22Rv1 (cell line): ENCODE measurements at regions not wholly inside any gene's neighbourhood (a gene's known extent, or its start where the extent isn't known, plus 50 kb on each side); places are given as distances from the start of the nearest gene placed in this dataset.
A peak's percentile ranks its signal among the peaks of the same experiment; 100 is the strongest.

ENCODE experiments used
- H3K27ac ChIP-seq: fragments of 450-650 bp; 2 replicates; pipeline ENCODE4 v1.5.1; 2017
- ZFX ChIP-seq: fragments of 450-650 bp; IDR thresholded peaks from 2 replicates; pipeline ENCODE4 v1.6.1; 2017; ENCODE audit warnings: antibody characterized with exemption, borderline replicate concordance
- TF ChIP-seq, protein P1 (sequence below): fragments of 450-650 bp; IDR thresholded peaks from 2 replicates; pipeline ENCODE4 v1.5.1; 2017; ENCODE audit warnings: mild to moderate bottlenecking

- TF ChIP-seq, protein P1, sequence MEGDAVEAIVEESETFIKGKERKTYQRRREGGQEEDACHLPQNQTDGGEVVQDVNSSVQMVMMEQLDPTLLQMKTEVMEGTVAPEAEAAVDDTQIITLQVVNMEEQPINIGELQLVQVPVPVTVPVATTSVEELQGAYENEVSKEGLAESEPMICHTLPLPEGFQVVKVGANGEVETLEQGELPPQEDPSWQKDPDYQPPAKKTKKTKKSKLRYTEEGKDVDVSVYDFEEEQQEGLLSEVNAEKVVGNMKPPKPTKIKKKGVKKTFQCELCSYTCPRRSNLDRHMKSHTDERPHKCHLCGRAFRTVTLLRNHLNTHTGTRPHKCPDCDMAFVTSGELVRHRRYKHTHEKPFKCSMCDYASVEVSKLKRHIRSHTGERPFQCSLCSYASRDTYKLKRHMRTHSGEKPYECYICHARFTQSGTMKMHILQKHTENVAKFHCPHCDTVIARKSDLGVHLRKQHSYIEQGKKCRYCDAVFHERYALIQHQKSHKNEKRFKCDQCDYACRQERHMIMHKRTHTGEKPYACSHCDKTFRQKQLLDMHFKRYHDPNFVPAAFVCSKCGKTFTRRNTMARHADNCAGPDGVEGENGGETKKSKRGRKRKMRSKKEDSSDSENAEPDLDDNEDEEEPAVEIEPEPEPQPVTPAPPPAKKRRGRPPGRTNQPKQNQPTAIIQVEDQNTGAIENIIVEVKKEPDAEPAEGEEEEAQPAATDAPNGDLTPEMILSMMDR: no peak
- no peak for TF ChIP-seq ZFX
Observed at GRCh38 chr16:73204359-73205152, 156.6 kb upstream of the ZFHX3 start.

DNA sequence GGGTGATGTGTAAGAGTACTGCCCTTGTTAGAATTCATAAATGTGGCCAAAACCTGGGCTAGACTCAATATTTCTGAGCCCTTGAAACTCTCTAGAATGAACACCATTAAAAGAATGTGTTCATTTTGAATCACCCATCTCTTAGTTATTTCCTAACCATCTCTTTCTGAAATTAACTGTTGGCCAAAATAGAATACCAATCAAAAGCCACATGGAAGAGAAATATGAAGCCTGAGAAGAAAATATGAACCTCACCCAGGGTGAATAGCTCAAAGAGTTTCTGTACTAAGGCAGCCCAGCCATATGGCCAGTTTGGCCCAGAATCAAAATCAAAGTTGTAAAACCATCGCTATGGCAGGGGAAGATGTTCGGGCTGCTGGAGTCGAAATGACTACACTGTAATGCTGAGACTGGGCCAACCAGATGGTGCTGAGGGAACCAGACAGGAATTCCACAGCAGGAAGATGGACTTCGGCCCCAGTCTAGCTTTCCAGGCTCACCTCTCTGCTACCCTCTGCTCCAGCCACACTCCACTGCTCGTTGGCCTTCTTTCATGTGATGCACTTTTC, 154.3 kb upstream of the ZFHX3 start:
- no peak overlapping the region for H3K27ac ChIP-seq
- no peak for TF ChIP-seq ZFX
- TF ChIP-seq, protein P1: no peak

More at GRCh38 chr16:73204359-73205152, 156.6 kb upstream of the ZFHX3 start:
- H3K27ac ChIP-seq: no peak overlapping the region

- TF ChIP-seq, protein P1: peak; percentile 30
- TF ChIP-seq ZFX: no peak
Observed at GRCh38 chr16:73199214-73199613, 151.3 kb upstream of the ZFHX3 start.

DNA sequence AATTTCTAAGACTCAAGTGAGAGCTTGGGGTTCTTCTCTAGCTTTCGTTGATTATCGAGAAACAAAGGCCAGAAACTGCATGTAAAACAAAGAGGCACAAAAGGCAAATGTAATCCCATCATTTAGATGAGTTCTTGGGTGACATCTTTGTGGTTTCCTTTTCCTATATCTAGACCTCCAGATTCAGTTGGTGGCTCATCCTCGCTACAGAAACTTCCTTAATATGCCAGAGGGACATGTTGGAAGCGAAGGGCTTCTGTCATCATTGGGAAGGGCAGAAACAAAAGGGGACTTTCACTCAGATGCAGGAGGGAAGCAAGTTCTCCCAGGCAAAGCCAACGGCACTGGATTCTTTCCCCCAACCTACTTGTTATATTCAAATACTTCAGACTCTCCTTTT, 150.6 kb upstream of the ZFHX3 start:
- TF ChIP-seq, protein P1: no peak
- TF ChIP-seq ZFX: no peak
- no peak overlapping the region for H3K27ac ChIP-seq

More at GRCh38 chr16:73199214-73199613, 151.3 kb upstream of the ZFHX3 start:
- H3K27ac ChIP-seq: no peak overlapping the region

- TF ChIP-seq, protein P1: no peak
- no peak for TF ChIP-seq ZFX
- H3K27ac ChIP-seq: no peak overlapping the region
Observed at GRCh38 chr16:73197598-73197997, 149.7 kb upstream of the ZFHX3 start.

GRCh38 chr16:73196670-73197069, 148.7 kb upstream of the ZFHX3 start:
- TF ChIP-seq, protein P1: peak; percentile 78
- TF ChIP-seq ZFX: no peak

DNA sequence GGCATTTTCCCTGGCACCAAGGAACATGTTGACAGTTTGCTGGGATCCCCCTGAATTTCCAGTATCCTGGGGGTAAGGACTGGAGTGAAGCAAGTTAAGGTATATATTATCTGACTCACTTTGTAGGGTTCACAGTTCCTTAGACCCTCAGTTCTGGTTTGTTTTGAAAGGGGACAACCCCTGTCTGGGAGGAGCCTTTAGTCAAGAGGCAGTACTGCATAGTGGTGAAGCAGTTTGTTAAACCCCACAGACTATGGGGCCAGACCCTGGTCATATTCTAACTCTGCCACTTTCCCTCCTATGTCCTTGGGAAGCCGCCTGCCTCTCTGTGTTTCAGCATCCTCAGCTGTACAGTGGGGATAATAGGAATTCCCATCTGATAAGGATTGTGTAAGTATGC, 145.5 kb upstream of the ZFHX3 start:
- no peak overlapping the region for H3K27ac ChIP-seq
- TF ChIP-seq ZFX: no peak

More at GRCh38 chr16:73196670-73197069, 148.7 kb upstream of the ZFHX3 start:
- H3K27ac ChIP-seq: no peak overlapping the region
